Spinal cord (tissue), 9 donors: ENCODE measurements at regions not wholly inside any gene's neighbourhood (a gene's known extent, or its start where the extent isn't known, plus 50 kb on each side); places are given as distances from the start of the nearest gene placed in this dataset.

Source experiments
- DNase-seq, 6 donors: peaks; one replicate each; pipeline versions ENCODE4 v3.0.0 to v3.0.0-alpha.2; 2013 to 2015; ENCODE audit warnings: low spot score in 6 of 6, low read depth in 4 of 6
- H3K27ac ChIP-seq: one replicate; pipeline ENCODE4 v1.5.1; 2013; ENCODE audit warnings: low read depth, low read length, control low read depth
- H3K27me3 ChIP-seq: one replicate; pipeline ENCODE4 v1.6.1; 2013; ENCODE audit warnings: low read length; ENCODE audit not compliant: control insufficient read depth, insufficient read depth
- H3K36me3 ChIP-seq: one replicate; pipeline ENCODE4 v1.6.1; 2013; ENCODE audit warnings: low read length; ENCODE audit not compliant: control insufficient read depth, insufficient read depth
- H3K4me1 ChIP-seq: one replicate; pipeline ENCODE4 v1.6.1; 2013; ENCODE audit warnings: low read length; ENCODE audit not compliant: control insufficient read depth, insufficient read depth
- H3K4me3 ChIP-seq: one replicate; pipeline ENCODE4 v1.5.1; 2013; ENCODE audit warnings: low read depth, low read length, control low read depth
- H3K9me3 ChIP-seq: one replicate; pipeline ENCODE4 v1.6.1; 2013; ENCODE audit warnings: low read length; ENCODE audit not compliant: control insufficient read depth, insufficient read depth
- WGBS: methylation state at CpG from one replicate; pipeline ENCODE4 v1.1.5; 2013; ENCODE audit warnings: missing lambda C conversion rate; ENCODE audit not compliant: insufficient coverage; 5-methylcytosine and 5-hydroxymethylcytosine counted together
- donor health status: healthy.

- 100% methylated on average over 2 of the region's 3 CpGs for WGBS
- Histone ChIP-seq H3K4me3 (no peak overlapping the region), H3K36me3 (no peaks in the 10 kb centered on the region), H3K9me3 (peaks cover 2% of the 10 kb centered on the region), H3K27ac (no peak overlapping the region), H3K27me3 (no peaks in the 10 kb centered on the region), H3K4me1 (peaks cover 7% of the 10 kb centered on the region)
- DNase-seq, result no peak
Measured at GRCh38 chr15:69692342-69692741, 239.7 kb downstream of the RPLP1 start.

DNA sequence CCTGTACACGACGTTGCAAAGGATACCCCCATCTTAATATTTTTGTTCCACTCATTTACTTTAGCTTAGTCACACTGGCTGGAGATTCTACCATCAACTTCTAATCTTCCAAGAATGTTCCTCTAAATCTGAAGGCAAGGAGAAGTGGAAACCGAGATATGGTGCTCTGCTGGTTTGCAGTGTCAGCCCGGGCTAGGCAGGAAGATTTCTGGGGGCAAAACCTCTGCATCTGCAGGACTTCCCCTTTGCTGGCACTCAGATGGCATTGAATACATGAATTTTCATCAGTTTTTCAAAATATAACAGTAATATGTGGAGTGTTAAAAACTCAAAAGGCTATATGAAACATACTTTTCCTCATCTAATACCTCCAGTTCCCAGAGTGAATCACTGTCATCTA, 240.4 kb downstream of the RPLP1 start:
- DNase-seq, result no peak
- Histone ChIP-seq H3K27me3 (no peaks in the 10 kb centered on the region), H3K4me3 (no peak overlapping the region), H3K4me1 (peaks cover 10% of the 10 kb centered on the region), H3K36me3 (no peaks in the 10 kb centered on the region), H3K27ac (no peak overlapping the region), H3K9me3 (peaks cover 2% of the 10 kb centered on the region)
- WGBS, result 91% methylated on average over 4 of the region's 4 CpGs

DNA sequence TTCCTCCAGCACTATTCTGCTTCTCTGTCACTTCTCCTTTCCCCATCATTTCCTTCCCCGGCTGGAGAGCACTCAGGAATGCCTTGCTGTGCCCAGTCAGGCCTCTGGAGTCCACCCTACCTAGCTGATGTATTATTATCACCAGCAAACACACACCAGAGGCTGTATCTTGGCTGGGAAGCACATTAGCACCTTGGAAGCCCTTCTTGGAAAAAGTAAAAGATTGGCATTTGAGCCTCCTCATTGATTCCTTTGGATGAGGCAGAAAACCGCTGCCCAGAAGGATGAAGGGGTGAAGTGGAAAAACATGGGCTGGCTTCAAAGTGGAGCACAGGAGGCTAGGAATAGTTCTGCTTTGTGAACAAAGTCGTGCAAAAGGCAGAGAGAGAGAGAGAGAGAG, 244.3 kb downstream of the RPLP1 start:
- DNase-seq, result peak in 1 of 6 donors; percentile 52
- Histone ChIP-seq H3K9me3 (no peaks in the 10 kb centered on the region), H3K27ac (no peak overlapping the region), H3K27me3 (no peaks in the 10 kb centered on the region), H3K4me1 (peaks cover 10% of the 10 kb centered on the region), H3K36me3 (no peaks in the 10 kb centered on the region), H3K4me3 (no peak overlapping the region)
- WGBS, result 31% methylated on average over 3 of the region's 3 CpGs

- 11% methylated on average over 2 of the region's 3 CpGs for WGBS
- Histone ChIP-seq H3K27ac (no peak overlapping the region), H3K27me3 (no peaks in the 10 kb centered on the region), H3K4me1 (peaks cover 10% of the 10 kb centered on the region), H3K9me3 (no peaks in the 10 kb centered on the region), H3K4me3 (no peak overlapping the region), H3K36me3 (no peaks in the 10 kb centered on the region)
- DNase-seq, result peak in 2 of 6 donors; percentile 53 to 59
Measured at GRCh38 chr15:69697916-69698315, 245.3 kb downstream of the RPLP1 start.

DNA sequence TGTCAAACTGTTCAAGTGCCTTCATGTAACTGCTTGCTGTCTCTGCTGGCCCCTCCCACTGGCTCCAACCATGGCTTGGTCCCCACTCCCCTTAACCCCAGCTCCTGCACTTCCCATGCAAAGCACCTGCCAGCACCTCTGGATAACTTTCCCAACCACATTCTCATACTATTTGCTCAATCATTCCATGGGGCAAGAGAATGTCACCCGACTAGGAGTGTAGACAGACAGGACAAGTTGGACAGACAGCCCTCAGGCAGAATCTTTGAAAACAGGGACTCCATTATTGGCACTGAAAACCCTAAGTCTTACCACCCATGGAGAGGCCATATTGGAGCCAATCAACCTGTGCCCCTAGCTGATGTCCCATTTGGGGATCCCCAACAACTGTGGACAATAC, 246.5 kb downstream of the RPLP1 start:
- H3K27me3 ChIP-seq, result no peaks in the 10 kb centered on the region
- no peak for DNase-seq
- no peaks in the 10 kb centered on the region for H3K36me3 ChIP-seq
- H3K4me1 ChIP-seq, result peaks cover 10% of the 10 kb centered on the region
- H3K4me3 ChIP-seq, result no peak overlapping the region
- WGBS, result 100% methylated on average over 1 of the region's 1 CpG
- no peak overlapping the region for H3K27ac ChIP-seq
- no peaks in the 10 kb centered on the region for H3K9me3 ChIP-seq

DNA sequence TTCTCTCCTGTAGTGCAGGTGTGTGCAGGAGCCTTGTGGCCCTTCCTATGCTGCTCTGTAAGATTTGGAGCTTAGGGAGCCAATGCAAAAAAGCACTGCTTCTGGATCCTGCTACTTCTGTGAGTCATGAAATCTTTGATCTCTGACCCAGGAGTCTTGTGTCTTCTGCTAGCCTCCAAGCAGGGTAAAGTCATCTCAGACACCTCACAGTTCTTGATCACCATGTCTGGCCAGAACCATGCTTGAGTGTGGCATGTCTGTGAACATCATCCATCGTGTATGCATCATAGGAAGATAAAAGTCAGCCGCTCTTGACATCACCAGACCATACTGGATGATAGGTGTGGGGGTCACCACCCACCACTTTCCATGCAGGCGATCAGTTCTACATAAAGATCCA, 247.8 kb downstream of the RPLP1 start:
- H3K4me3 ChIP-seq, result no peak overlapping the region
- H3K27me3 ChIP-seq, result no peaks in the 10 kb centered on the region
- WGBS, result no CpG with 5 or more reads among the region's 3 CpGs
- DNase-seq, result no peak
- H3K36me3 ChIP-seq, result no peaks in the 10 kb centered on the region
- no peak overlapping the region for H3K27ac ChIP-seq
- peaks cover 10% of the 10 kb centered on the region for H3K4me1 ChIP-seq
- H3K9me3 ChIP-seq, result no peaks in the 10 kb centered on the region

GRCh38 chr15:69701198-69701597, 248.6 kb downstream of the RPLP1 start:
- no peaks in the 10 kb centered on the region for H3K9me3 ChIP-seq
- H3K4me1 ChIP-seq, result peaks cover 10% of the 10 kb centered on the region
- no peaks in the 10 kb centered on the region for H3K27me3 ChIP-seq
- H3K27ac ChIP-seq, result no peak overlapping the region
- H3K4me3 ChIP-seq, result no peak overlapping the region
- H3K36me3 ChIP-seq, result no peaks in the 10 kb centered on the region
- 75% methylated on average over 1 of the region's 3 CpGs for WGBS
- peak in 2 of 6 donors; percentile 31 to 53 for DNase-seq

GRCh38 chr15:69703532-69704187, 251.0 kb downstream of the RPLP1 start:
- Histone ChIP-seq H3K9me3 (no peaks in the 10 kb centered on the region), H3K27ac (no peak overlapping the region), H3K4me3 (no peak overlapping the region), H3K36me3 (no peaks in the 10 kb centered on the region), H3K27me3 (no peaks in the 10 kb centered on the region), H3K4me1 (no peaks in the 10 kb centered on the region)
- DNase-seq, result peak in 2 of 6 donors; percentile 41 to 78
- WGBS, result 49% methylated on average over 5 of the region's 9 CpGs

DNA sequence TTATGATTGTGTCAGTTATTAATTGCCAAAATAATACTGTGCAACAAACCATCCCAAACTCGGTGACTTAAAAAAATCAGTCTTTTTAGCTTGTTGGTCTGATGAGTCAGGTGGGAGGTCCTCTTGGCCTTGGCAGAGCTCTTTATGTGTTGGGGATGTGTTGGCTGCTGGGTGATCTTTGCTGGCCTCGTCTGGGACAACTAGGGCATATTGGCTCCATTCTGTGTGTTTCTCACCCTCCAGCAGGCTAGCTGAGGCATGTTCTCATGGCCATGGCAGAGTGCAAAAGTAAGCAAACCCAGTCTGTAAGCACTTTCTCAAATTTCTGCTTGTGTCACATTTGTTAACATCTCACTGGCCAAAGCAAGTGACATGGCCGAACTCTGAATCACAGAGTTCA, 251.6 kb downstream of the RPLP1 start:
- no peaks in the 10 kb centered on the region for H3K27me3 ChIP-seq

DNA sequence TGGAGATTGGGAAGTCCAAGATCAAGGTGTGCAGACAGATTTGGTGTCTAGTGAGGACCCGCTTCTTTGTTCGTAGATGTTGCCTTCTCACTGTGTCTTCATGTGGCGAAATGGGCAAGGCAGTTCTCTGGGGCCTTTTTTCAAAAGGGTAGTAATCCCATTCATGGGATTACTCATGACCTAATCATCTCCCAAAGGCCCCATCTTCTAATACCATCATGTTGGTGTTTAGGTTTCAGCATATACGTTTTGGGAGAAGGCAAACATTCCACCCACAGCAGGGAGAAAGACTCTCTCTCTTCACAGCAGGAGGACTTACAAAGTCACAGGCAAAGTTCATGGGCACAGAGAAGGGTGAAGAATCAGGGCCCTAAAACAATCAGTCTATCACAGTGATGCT, 252.1 kb downstream of the RPLP1 start:
- Histone ChIP-seq H3K9me3 (peaks cover 2% of the 10 kb centered on the region), H3K27ac (no peak overlapping the region), H3K4me1 (no peaks in the 10 kb centered on the region), H3K4me3 (no peak overlapping the region), H3K36me3 (no peaks in the 10 kb centered on the region), H3K27me3 (no peaks in the 10 kb centered on the region)
- WGBS, result 100% methylated on average over 2 of the region's 4 CpGs
- DNase-seq, result no peak

More for the DNA sequence above, 251.6 kb downstream of the RPLP1 start:
- Histone ChIP-seq H3K36me3 (no peaks in the 10 kb centered on the region), H3K9me3 (peaks cover 2% of the 10 kb centered on the region), H3K27ac (no peak overlapping the region), H3K4me3 (no peak overlapping the region), H3K4me1 (no peaks in the 10 kb centered on the region)
- DNase-seq, result no peak
- WGBS, result 56% methylated on average over 1 of the region's 3 CpGs
